Gastroesophageal sphincter (tissue), 4 donors: ENCODE measurements at regions not wholly inside any gene's neighbourhood (a gene's known extent, or its start where the extent isn't known, plus 50 kb on each side); places are given as distances from the start of the nearest gene placed in this dataset.

Experiments
- ATAC-seq: fragments of 150-250 bp; one replicate; pipeline ENCODE4 v1.9.1; 2016; ENCODE audit warnings: mild to moderate bottlenecking, moderate library complexity
- H3K27ac ChIP-seq, 4 donors: fragments of 200-600 bp; sonication (generic) in 3 of 4; 1 replicate in 3 of 4; 2 replicates in 1 of 4; pipeline ENCODE4 v1.5.1; 2016 to 2019
- H3K27me3 ChIP-seq: fragments of 200-600 bp; sonication (generic); one replicate; pipeline ENCODE4 v1.5.1; 2019
- H3K36me3 ChIP-seq, 2 donors: fragments of 200-600 bp; sonication (generic); one replicate each; pipeline ENCODE4 v1.5.1; 2019; ENCODE audit warnings: control low read depth in 1 of 2
- H3K4me1 ChIP-seq, 3 donors: fragments of 200-600 bp; sonication (generic); 1 replicate in 2 of 3; 2 replicates in 1 of 3; pipeline ENCODE4 v1.5.1; 2016 to 2019; ENCODE audit warnings: control low read depth in 2 of 3
- H3K4me3 ChIP-seq, 2 donors: fragments of 200-600 bp; sonication (generic); one replicate each; pipeline ENCODE4 v1.5.1; 2019; ENCODE audit warnings: mild to moderate bottlenecking in 1 of 2, moderate library complexity in 1 of 2
- H3K9me3 ChIP-seq, 3 donors: fragments of 200-600 bp; sonication (generic); one replicate each; pipeline ENCODE4 v1.5.1; 2017 to 2019; ENCODE audit warnings: control low read depth in 2 of 3
- EP300 ChIP-seq: sonication (generic); formaldehyde crosslinking; IDR thresholded peaks from one replicate; pipeline ENCODE4 v1.6.1; 2017; ENCODE audit warnings: antibody characterized with exemption, mild to moderate bottlenecking
- POLR2A ChIP-seq, 2 donors: fragments of 450-650 bp; IDR thresholded peaks; one replicate each; pipeline ENCODE4 v1.6.1; 2017; ENCODE audit warnings: antibody characterized with exemption in 2 of 2, mild to moderate bottlenecking in 2 of 2, moderate library complexity in 1 of 2
- POLR2AphosphoS5 ChIP-seq: sonication (generic); formaldehyde crosslinking; IDR thresholded peaks from one replicate; pipeline ENCODE4 v1.6.1; 2017; ENCODE audit warnings: antibody characterized with exemption
- WGBS, 2 donors: methylation state at CpG; one replicate each; pipeline ENCODE4 v1.1.5; 2018; ENCODE audit warnings: low coverage in 1 of 2; 5-methylcytosine and 5-hydroxymethylcytosine counted together
- TF ChIP-seq, protein P1 (sequence below), 4 experiments: fragments of 200-600 bp in 2 of 4; fragments of 450-650 bp in 2 of 4; sonication (generic) in 1 of 4; IDR thresholded peaks; one replicate each; pipeline ENCODE4 v1.5.1; 2017 to 2019; ENCODE audit warnings: antibody characterized with exemption in 4 of 4, mild to moderate bottlenecking in 2 of 4, moderate library complexity in 2 of 4

GRCh38 chr16:64307431-64307830 is 814.4 kb downstream of the CDH11 start:
- Histone ChIP-seq H3K4me3 (no peak overlapping the region), H3K4me1 (no peaks in the 10 kb centered on the region), H3K9me3 (peaks cover 0 to 6% (median 0%) of the 10 kb centered on the region in 3 donors), H3K27ac (no peak overlapping the region), H3K27me3 (no peaks in the 10 kb centered on the region), H3K36me3 (no peaks in the 10 kb centered on the region)
- no peak for ATAC-seq
- no peak for TF ChIP-seq EP300
- TF ChIP-seq, protein P1, sequence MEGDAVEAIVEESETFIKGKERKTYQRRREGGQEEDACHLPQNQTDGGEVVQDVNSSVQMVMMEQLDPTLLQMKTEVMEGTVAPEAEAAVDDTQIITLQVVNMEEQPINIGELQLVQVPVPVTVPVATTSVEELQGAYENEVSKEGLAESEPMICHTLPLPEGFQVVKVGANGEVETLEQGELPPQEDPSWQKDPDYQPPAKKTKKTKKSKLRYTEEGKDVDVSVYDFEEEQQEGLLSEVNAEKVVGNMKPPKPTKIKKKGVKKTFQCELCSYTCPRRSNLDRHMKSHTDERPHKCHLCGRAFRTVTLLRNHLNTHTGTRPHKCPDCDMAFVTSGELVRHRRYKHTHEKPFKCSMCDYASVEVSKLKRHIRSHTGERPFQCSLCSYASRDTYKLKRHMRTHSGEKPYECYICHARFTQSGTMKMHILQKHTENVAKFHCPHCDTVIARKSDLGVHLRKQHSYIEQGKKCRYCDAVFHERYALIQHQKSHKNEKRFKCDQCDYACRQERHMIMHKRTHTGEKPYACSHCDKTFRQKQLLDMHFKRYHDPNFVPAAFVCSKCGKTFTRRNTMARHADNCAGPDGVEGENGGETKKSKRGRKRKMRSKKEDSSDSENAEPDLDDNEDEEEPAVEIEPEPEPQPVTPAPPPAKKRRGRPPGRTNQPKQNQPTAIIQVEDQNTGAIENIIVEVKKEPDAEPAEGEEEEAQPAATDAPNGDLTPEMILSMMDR (IDR thresholded peaks at IDR 0.05) = no peak
- TF ChIP-seq POLR2A (IDR thresholded peaks at IDR 0.05) = no peak
- no peak for TF ChIP-seq POLR2AphosphoS5
- WGBS, 2 donors = 77 to 96% methylated on average over 2 of the region's 2 CpGs

GRCh38 chr16:64305663-64306062 is 816.2 kb downstream of the CDH11 start:
- WGBS, 2 donors = 39% methylated on average over 1 of the region's 1 CpG; no CpG with 5 or more reads in 1 of the 2 donors
- no peak overlapping the region for H3K4me3 ChIP-seq
- no peaks in the 10 kb centered on the region for H3K4me1 ChIP-seq
- no peak for ATAC-seq
- H3K9me3 ChIP-seq = peaks cover 0 to 6% (median 0%) of the 10 kb centered on the region in 3 donors
- H3K27ac ChIP-seq = no peak overlapping the region
- H3K27me3 ChIP-seq = no peaks in the 10 kb centered on the region
- H3K36me3 ChIP-seq = no peaks in the 10 kb centered on the region
- TF ChIP-seq EP300 (no peak), POLR2AphosphoS5 (no peak), POLR2A (IDR thresholded peaks at IDR 0.05) (no peak)
- TF ChIP-seq, protein P1 (IDR thresholded peaks at IDR 0.05) = no peak

DNA sequence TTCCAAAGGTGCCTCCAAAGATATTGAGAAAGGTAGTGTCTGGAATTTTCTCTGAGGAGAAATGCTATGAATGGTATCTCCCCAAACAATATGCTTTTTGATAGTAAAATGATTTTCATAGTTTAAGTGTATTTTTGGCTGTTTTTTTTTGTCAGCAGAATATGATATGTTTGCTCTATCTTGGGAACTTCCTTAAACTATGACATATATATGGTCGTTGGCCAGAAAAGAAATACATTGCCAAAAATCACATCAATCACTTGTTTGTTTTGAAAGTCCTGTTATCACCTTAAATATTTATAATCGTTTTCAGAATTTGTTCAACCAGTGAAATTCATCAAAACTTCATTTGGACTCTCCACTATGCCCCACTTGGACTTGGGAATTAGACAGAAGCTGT is 816.9 kb downstream of the CDH11 start:
- Histone ChIP-seq H3K27me3 (no peaks in the 10 kb centered on the region), H3K27ac (no peak overlapping the region), H3K4me1 (no peaks in the 10 kb centered on the region), H3K4me3 (no peak overlapping the region), H3K36me3 (no peaks in the 10 kb centered on the region), H3K9me3 (peaks cover 0 to 6% (median 0%) of the 10 kb centered on the region in 3 donors)
- 33 to 56% methylated on average over 2 of the region's 2 CpGs for WGBS, 2 donors
- no peak for TF ChIP-seq POLR2AphosphoS5
- TF ChIP-seq EP300 = no peak
- no peak for TF ChIP-seq POLR2A (IDR thresholded peaks at IDR 0.05)
- TF ChIP-seq, protein P1 (IDR thresholded peaks at IDR 0.05) = no peak
- no peak for ATAC-seq

DNA sequence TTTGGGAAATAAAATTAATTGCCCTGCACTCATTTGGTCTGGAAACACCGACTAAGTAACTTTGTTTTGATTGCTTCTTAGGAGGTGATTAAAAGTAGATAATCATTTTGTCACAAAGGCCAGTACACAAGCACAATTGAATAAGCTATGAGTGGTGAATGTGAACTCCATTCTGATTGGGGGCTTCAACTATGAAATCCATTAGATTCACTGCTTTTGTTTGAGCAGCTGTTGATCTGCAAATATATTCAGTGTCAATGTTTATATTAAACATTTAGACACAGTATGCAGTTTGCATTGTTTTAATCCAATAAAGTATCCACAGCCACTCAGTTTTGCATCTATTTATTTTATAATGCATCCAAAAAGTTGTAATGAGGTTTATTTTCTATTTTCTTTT is 817.5 kb downstream of the CDH11 start:
- no peak for ATAC-seq
- WGBS, 2 donors = 71 to 82% methylated on average over 1 of the region's 1 CpG
- TF ChIP-seq POLR2AphosphoS5 (no peak), EP300 (no peak), POLR2A (IDR thresholded peaks at IDR 0.05) (no peak)
- TF ChIP-seq, protein P1 (IDR thresholded peaks at IDR 0.05) = no peak
- H3K36me3 ChIP-seq = no peaks in the 10 kb centered on the region
- H3K27ac ChIP-seq = no peak overlapping the region
- H3K9me3 ChIP-seq = peaks cover 0 to 2% (median 0%) of the 10 kb centered on the region in 3 donors
- H3K4me1 ChIP-seq = no peaks in the 10 kb centered on the region
- H3K27me3 ChIP-seq = no peaks in the 10 kb centered on the region
- H3K4me3 ChIP-seq = no peak overlapping the region

DNA sequence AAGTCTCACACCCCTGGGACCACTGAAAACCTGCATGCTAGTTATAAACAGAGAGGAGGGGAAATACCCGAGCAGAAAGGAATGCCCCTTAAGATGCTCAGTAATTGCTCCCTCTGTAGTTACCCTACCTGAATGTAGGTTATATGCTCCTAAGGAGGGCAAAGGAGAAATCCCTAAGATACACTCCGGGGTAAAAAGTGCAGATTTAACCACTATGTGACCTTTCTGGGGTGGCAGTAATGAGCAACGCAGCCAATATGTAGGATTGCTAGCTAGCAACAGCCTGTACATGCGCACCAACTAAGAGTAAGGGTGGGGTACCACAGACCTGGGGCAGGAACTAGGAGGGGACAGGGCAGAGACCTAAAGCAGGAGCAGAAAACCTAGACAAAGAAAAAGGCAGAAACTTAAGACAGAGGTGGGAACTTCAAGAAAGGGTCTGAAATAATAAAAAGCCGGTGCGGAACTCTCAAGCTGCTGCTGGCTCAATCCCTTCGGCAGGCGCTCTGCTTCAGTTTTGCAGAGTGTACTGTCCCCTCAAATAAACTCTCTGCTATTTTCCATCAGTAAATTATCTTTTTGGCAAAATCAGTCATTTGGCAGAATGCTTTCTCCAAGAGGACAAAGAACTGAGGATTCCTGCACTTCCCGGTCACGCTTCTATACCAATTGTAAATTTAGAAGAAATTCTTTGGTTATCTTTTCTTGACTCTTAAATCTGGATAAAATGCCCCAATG is 823.8 kb downstream of the CDH11 start:
- Histone ChIP-seq H3K36me3 (no peaks in the 10 kb centered on the region), H3K9me3 (no peaks in the 10 kb centered on the region), H3K27ac (no peak overlapping the region), H3K27me3 (no peaks in the 10 kb centered on the region), H3K4me1 (no peaks in the 10 kb centered on the region), H3K4me3 (no peak overlapping the region)
- no peak for ATAC-seq
- no peak for TF ChIP-seq POLR2A (IDR thresholded peaks at IDR 0.05)
- TF ChIP-seq, protein P1 (IDR thresholded peaks at IDR 0.05) = no peak
- TF ChIP-seq POLR2AphosphoS5 = no peak
- no peak for TF ChIP-seq EP300
- 79 to 90% methylated on average over 9 to 10 of the region's 10 CpGs for WGBS, 2 donors
